Activated T-helper 9 cell treated with anti-CD3 and anti-CD28 coated beads, Interleukin-2, amount 50 U/mL, for 16 hours (primary cell): ENCODE measurements at regions not wholly inside any gene's neighbourhood (a gene's known extent, or its start where the extent isn't known, plus 50 kb on each side); places are given as distances from the start of the nearest gene placed in this dataset.
"Not testable (repeated sequence)": the region's sequence is repeated elsewhere in the genome, so short reads cannot be mapped to it uniquely, and the experiment has no call there.

Experiments used
- DNase-seq: peaks from one replicate; pipeline ENCODE4 v3.0.0-alpha.2; 2020; ENCODE audit warnings: low read depth

DNA sequence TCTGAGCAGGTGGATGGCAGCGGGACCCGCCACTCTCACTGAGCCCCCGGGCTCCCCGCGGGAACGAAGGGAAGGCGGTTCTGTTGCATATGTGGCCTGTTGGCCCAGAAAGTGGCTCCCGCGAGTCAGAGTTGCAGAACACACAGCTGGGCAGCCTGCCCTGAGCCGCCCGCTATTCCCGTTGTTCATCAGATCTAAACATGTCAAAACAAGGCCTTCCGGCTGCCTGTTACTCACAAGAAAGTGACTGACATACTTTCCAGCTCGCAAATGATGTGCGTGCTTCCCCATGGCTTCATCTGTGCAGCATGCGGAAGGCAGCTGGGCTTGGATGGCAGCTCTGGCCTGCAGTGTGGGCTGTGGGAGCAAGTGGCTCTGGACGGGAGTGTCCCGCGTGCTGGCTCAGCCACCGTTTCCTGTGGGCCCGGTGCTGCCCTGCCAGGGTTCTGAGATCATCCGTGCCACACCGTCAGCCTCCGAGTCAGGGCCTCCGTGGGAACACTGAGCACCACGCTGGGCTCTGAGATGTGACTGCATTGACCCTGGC, 227.3 kb downstream of the ERMARD start:
- DNase-seq = no peak

DNA sequence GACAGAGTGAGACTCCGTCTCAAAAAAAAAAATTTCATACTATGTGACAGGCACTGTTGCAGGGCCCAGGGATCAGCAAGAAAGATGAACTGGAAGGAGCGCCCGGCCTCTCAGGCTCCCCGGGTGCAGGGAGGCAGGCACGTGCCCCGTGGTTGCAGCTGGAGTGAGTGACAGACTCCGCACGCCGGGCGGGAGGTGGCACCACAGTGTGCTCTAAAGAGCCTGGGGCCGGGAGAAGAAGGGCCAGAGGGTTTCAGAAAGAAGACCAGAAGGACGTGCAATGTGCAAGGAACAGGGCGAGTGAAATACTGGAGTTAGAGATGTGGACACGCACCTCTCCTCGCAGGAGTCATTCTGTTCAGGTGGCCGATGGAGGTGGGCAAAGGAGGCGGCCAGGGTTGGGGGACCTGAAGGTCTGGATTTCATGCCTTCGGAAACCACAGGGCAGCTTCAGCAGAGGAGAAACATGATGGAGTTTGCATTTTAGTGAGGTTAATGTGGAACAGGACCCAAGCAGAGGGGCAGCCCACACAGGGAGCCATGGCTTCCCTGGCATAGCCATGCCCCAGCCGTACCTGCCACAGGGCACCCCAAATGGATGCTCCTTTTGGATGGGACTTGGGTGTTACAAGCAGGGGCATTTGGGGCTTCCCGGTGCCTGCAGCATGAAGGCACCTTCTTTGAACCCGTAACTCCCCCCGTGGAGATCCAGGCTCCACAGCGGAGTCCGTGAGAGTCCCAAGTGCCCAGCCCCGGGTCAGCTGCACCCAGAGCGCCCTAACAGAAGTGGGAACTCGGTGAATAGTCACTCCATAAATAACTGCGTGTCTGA, 226.2 kb downstream of the ERMARD start:
- DNase-seq = no peak

DNA sequence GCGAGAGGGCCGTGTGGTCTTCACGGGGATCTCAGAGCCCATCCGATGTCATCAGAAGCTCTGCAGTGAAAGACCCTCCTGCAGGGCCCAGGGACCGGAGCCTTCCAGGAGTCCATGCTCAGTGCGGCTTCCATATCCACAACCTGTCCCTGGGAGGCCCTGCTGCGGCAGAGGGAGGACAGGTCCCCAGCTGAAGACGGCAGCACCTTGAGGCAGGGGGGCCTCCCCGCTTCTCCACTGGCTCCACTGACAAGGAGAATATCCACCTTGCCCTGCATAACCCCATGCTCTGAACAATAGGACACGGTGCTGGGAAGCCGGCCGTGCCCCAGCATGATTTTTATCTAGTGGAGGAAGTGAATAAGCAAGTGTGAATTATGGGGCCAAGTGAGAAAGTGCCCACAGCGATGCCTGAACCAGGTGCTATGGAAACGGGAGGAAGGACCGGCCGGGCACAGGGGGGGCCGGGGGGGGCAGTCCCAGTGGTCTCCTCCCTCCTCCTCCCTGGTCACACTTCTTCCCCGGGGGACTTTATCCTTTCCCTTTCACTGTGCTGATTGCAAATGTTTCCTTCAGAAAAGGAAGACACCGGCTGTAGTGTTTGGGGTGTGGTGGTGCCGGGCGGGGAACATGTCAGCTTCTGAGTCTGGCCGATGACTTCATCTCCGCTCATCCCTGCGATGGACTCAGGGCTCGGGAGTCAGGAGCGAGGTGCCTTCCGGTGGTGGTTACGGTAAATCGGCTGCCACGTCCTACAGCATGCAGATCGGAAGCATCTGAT, 225.1 kb downstream of the ERMARD start:
- DNase-seq = no peak

DNA sequence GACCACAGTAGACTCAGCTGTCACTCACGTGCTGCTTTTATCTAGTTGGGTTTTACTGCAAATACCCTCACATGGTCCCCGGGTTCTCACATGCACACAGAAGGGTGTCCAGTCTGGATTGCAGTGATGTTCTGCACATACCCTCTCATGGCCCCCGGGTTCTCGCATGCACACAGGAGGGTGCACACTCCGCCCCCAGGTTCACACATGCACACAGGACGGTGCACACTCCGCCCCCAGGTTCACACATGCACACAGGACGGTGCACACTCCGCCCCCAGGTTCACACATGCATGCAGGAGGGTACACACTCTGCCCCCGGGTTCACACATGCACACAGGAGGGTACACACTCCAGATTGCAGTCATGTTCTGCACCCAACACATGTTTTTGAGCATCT, 224.3 kb downstream of the ERMARD start:
- DNase-seq = no peak

DNA sequence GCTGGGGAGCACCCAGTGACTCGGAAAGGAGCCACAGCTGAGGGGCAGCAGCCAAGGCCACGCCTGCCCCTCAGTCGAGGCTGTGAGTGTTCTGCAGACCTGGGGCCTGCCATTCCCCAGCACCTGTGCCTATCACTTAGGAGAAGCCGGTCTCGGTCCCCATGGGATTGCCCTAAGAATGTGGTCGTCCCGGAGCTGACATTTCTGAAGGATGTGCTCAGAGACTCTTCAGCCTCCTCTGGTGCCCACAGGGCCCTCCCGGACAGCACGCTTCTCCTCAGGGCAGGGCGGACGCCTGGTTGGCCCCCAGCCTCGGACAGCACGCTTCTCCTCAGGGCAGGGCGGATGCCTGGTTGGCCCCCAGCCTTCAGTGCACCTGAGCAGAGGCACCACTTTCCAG, 223.9 kb downstream of the ERMARD start:
- DNase-seq = no peak

DNA sequence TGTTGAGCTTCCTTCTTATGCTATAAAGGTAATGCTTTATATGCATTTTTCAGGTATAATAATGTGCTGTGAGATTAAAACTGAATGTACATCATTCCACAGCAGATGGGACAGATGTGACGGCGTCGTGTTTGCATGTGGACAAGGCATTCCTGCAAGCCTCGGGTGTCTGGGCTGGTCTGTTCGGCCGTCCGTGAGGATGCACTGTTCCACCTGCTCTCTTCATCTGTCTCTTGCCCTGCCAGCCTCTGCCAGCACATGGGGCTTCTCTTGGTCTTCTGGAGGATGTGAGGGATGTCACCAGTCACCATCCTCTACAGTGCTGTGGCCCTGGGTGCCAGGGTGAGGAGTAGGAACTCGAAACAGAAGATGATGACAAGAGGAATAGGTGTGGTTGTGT, 223.2 kb downstream of the ERMARD start:
- no peak for DNase-seq

DNA sequence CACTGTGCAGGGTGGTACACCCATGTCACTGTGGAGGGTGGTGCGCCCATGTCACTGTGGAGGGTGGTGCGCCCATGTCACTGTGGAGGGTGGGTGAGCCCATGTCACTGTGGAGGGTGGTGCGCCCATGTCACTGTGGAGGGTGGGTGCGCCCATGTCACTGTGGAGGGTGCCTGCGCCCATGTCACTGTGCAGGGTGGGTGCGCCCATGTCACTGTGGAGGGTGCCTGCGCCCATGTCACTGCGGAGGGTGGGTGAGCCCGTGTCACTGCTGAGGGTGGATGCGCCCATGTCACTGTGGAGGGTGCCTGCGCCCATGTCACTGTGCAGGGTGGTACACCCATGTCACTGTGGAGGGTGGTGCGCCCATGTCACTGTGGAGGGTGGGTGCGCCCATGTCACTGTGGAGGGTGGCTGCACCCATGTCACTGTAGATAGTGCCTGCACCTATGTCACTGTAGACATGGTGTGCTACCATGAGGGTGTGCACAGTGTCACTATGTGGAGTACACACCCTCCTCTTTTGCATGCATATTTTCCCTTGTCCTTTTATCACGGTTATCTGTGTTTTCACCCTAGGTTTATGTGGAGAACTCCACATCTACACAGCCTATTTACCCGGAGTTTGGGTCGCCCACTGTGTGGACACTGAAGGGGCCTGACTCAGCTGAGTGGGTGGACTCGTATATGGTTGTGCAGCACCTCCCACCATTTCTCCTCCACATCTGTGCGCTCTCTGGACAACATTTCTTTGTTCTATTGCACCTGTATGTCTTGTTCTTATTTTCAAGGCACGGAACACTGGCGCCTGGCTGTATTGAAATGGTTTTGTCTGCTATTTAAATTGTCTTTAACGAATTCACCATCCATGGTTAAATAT, 222.4 kb downstream of the ERMARD start:
- not testable (repeated sequence) for DNase-seq

DNA sequence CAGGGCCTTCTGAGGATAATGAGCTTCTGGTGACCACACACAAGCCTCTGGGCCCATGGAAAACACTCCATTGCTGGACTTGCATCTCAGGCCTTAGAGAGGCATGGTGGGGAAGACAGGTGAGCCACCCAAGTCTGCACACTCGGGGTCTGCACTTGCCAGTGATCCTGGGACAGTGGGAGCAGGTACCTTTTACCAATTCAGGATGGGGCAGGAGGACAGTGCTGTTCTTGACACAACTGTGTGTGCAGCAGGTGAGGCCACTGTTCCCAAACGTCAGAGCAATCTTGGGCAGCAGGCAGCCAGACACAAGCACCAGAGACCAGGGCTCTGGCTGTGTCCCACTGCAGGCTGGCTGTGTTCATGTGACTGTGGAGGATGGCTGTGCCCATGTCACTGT, 221.3 kb downstream of the ERMARD start:
- DNase-seq = no peak

DNA sequence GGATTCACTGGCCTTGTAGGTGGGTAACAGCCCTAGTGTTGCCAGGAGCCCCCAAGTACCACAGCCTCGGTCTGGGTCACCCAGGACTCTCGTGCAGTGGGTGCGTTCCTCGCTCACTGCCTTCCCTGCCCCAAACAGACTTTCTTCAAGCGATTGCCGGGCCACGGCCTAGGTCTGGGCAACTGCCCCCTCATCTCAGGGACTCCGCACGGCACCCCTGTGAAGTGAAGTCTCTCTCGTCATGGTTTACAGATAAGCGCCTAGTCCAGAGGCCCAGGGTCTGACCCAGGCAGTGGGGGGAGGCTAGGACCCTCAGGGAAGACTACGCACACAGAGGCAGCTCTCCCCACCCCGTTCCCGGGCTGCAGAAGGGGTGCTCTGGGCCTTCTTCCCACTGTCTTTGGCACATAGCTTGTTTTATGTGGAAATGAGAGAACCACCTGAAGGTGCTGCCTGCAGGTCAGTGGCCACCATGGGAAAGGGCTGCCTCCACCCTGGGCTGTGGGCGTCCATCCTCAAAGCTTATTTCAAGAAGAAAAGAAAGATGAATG, 220.8 kb downstream of the ERMARD start:
- no peak for DNase-seq

DNA sequence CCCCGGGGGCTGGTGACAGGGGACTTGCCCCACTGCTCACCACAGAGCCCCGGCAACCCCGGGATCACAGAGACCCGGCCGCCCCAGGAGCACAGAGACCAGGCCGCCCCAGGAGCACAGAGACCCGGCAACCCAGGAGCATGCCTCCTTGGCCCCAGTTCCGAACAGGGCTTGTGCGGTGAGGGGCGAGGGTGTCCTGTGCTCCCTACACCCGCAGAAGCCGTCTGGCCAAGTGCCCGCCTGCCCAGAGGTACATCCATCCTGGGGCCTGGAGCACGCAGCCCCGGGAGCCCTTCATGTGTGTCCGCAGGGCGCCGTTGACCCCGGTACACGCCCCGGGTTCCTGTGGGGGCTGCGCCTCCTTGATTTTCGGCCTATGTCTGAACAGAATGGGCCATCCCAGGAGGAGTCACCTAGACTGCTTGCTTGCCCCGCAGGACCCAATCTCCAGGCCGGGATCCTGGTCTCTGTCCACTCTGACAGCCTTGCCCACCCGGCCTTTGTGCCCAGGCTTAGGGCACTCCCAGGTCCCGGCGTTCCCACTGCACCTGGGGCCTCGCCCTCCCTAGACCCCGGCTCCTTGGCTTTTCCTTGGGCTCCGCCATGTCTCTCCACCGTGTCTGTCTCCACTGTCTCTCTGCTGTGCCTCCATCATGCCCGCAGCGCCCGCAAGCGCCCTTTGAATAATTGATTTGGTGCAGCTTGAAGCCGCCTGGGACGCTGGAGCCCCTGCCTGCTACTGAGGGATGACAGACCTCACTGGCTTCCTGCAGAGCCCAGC, 219.8 kb downstream of the ERMARD start:
- DNase-seq = no peak

DNA sequence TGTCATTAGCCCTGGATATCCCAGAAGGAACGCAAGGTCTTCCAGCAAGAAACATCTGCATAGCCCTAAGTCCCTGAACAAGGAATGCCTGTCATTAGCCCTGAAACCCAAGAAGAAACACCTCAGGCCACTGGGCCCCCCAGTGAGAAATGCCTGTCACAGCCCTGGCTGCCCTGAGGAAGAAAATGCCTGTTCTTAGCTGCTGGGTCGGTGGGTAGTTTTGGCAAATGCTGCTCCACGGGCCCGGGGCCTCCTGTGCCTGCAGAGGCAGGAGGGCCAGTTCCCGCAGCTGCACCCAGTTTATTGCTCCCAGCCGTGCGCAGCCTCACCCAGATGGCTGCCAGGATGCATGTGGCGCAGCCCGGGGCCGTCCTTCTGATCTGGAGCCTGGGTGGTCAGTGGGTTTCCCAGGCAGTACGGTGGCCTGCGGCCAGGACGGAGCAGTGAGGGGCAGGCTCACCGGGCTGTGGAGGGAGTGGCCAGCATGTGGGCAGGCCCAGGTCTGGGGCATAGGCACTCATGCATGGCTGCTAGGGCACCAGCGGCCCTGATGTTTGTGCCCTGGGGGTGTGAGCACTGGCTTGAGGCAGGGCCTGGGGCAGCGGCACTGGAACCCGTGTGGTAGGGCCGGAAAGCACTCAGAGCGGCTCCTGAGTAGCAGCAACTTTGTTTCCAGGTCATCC, 219.0 kb downstream of the ERMARD start:
- no peak for DNase-seq

DNA sequence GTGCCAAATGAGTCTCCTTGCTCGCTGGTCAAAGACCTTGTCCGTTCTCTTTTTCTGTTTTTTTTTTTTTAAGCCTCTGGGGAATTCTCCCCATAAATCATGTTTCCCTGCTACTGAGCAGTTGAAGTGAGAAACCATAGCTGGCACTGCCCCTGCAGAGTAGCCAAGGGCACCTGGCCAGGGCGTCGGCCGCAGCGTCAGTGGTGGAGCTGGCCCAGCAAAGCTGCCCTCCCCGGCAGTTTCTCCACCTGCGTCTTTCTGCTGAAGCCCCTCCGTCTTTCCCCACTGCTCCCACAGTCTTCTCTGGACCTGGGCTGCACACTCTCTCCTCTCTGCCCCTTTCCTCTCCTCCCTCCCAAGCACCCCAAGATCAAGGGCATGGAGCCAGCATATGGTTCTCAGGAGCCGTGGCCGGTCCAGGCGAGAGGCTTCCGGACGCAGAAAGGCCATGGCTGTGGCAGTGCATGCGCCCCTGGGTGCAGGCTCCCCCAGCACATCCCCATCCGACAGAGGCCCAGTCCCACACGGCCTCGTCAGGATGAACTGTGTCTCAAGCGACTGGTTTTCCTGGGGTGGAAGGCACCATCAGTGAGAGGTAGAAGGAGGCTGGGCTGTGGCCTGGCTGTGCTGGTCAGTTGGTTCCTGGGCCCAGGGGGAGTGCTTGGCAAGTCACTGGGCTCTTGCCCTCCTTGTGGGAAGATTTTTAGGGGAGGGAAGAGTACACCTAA, 218.1 kb downstream of the ERMARD start:
- DNase-seq = no peak

DNA sequence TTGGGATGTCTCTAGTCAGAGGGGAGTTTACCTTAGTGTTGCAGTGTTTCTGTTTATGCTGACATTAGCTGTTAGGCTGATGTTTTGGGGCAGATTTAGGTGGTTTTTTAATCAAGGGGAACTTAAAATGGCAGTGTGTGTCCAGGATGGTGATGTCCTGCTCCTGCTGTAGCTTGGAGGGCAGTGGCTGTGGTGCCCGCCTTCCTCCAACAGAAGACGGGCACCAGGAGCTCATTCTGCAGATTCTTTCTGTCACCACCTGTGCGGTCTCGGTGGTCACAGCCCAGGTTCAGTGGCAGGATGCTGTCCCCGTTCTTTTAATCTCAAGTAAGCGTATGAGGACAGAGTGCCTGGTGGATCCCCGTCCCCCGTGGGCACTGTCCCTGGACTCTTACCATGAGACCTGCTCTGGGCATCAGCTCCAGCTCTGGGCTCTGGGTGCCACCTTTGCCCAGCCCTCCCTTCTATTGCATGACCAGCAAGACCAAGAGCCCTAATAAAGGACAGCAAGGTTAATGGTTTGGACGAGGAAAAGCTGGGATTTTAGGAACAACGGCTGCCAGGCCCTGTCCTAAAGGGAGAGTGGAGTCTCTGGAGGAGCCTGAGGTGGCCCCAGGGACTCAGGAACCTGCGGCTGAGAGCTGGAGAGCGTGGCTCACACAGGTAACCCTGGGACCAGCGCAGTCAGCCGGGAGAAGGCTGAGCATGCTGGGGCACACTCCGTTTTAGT, 217.3 kb downstream of the ERMARD start:
- DNase-seq = no peak

DNA sequence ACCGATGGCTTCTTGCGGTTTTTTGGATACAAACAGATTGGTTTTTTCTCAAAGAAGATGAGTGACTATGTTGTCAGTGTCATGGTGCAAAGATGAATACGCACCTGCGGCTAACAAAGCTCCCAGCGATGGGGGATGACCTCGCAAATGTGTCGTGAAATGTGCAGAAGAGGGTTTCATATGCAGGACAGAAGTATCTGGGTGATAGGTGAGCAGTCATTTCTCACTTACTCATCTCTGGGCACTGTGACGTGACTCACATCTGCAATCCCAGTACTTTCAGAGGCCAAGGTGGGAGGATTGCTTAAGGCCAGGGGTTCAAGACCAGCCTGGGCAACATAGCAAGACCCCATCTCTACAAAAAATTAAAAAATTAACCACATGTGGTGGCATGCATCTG, 216.3 kb downstream of the ERMARD start:
- no peak for DNase-seq

DNA sequence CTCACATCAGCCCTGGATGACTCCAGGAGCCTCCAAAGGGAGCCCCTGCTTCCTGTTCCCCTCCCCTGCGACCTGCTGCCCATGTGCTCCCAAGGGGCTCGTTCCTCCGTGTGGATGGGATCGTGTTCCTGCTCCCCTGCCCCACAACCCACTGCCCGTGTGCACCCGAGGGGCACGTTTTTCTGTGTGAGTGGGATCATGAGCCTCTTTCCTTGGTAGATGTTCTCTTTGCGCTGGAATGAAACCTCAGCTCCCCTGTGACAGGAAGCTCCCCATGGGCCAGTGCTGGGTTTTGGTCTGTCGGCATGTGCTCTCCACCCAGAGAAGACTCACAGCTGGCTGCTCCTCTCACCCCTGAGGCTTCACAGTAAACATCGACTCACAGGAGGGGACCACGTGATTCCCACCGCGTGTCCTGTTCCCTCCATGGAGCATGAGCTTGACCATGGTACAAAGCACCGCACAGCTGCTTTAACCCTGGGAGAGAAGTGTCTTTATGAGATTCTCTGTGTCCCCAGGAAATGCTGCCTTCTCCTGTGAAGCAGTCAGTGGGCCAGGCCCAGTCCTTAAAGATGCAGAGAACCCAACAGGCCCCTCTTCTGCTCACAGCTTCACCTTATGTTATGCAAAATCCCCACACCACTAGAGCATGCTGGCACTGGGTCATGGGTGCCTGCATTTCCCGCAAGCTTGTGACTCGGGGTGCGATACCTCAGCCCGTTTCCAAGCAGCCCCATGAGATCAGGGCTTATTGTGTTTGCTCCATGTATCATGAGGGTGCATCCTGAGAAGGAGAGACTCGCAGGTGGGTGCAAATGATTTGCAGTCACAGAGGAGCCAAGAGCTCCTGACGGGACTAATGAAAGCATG, 215.1 kb downstream of the ERMARD start:
- DNase-seq = no peak

DNA sequence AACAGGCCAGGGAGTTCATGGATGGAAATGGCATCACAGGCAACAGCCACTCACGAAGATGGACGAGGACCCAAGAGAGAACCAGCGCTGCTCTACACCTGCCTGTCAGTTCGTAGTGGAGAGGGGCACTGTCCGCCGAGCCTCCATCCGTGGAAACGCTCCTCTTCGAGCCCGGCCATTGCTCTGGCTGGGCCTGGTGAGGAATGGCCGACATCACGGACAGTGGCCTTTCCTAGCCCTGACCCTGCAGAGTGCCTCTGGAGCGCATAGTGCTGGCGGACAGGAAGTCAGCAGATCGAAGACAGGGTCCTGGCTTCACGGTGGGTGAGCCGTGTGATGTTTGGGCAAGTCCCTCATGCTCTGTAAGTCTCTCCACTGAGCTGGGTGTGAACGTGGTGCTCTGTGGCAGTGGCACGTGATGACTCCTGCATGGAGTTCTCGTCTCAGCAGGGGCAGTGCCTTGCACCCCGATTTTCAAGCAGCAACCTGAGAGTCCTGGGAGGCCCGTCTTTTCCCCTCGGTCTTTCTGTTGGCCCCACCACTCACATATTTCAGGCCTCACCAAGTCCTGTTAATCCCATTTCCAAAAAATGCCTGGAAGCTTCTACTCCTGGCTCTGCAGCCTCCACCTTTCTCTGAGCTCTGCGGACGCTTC, 214.4 kb downstream of the ERMARD start:
- no peak for DNase-seq

DNA sequence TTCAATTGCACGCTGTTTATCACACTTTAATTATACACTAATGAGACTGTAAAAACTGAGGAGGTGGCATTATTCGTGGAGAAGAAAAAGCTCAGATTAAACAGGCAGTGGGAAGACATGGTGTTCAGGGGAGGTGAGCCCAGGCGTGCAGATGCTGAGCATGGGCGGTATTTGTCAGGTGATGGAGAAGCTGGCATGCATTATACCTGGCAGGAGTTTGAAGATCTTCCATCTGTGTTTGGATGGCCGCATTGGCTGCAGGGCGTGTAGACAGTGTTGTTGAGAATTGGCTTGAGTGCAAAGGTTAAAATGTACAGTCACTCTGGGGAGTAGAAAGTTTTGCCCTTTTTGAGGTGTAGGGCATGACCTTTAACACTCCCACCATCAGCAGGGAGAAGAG, 213.8 kb downstream of the ERMARD start:
- DNase-seq = no peak
